DOHH2 (cell line): ENCODE measurements at regions not wholly inside any gene's neighbourhood (a gene's known extent, or its start where the extent isn't known, plus 50 kb on each side); places are given as distances from the start of the nearest gene placed in this dataset.

Source experiments
- CTCF ChIP-seq: fragments of 200-600 bp; sonication (generic); IDR thresholded peaks from one replicate; pipeline ENCODE4 v1.5.1; 2014; ENCODE audit warnings: antibody characterized with exemption, mild to moderate bottlenecking, low read depth, low read length; ENCODE audit not compliant: poor library complexity, severe bottlenecking
- EZH2phosphoT487 ChIP-seq: fragments of 200-600 bp; sonication (generic); IDR thresholded peaks from 2 replicates; pipeline ENCODE4 v1.6.1; 2017; ENCODE audit warnings: borderline replicate concordance, mild to moderate bottlenecking, antibody characterized with exemption, low read length, moderate library complexity, mixed read lengths

DNA sequence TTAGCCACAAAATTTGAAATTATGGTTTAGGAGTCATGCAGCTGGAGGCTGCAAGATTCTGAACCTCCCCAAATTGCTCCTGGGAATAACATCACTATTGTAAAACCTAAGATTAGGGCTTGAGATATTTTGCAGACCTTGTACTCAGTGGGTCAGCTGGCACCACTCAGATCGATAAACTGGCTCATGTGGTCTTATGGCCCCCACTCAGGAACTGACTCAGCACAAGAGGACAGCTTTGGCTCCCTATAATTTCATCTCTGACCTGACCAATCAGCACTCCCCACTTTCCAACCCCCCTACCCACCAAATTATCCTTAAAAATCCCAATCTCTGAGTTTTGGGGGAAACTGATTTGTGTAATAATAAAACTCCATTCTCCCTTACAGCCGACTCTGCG is 161.6 kb downstream of the BRMS1L start:
- TF ChIP-seq CTCF (no peak), EZH2phosphoT487 (no peak)
